HL-60 (cell line): ENCODE measurements at regions not wholly inside any gene's neighbourhood (a gene's known extent, or its start where the extent isn't known, plus 50 kb on each side); places are given as distances from the start of the nearest gene placed in this dataset.

Experiments
- CTCF ChIP-seq: IDR thresholded peaks from one replicate; pipeline ENCODE4 v1.5.1; 2011; ENCODE audit warnings: low read length, control low read depth, inconsistent platforms; ENCODE audit not compliant: insufficient read depth
- REST ChIP-seq: IDR thresholded peaks from 2 replicates; pipeline ENCODE4 v1.6.1; 2012; ENCODE audit warnings: low read depth; ENCODE audit not compliant: insufficient replicate concordance

GRCh38 chr12:77644915-77645605 is 185.6 kb upstream of the NAV3 start:
- TF ChIP-seq CTCF (no peak), REST (no peak)
